ENCODE measurements at regions not wholly inside any gene's neighbourhood (a gene's known extent, or its start where the extent isn't known, plus 50 kb on each side); places are given as distances from the start of the nearest gene placed in this dataset.

DNA sequence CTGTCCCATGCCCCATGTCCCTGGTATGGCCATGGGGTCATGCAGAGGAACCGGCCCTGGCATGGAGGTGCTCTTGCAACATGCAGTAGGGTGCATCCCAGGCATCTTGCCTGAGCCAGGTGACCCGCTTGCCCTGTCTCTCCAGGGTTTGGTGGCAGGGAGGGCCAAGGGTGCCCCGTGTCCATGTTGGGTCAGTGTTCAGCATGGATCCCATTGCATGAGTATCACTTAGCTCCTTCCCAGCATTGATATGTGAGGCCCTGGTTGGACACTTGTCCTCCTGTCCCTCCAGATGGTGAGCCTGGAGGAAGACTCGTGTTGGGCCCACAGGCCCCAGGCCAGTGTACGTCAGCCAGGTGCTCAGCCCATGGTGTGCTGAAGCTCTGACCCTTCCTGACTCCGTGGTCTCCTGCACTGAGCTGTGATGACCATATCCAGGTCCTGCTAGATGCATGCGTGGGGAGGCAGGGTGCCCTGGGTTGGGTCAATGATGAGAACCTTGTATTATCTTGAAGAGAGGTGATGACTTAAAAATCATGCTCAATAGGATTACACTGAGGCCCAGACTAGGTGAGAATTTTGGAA is 205.0 kb downstream of the UBE3A start:
- Histone ChIP-seq H2BK120ac (ENCODE audit: low read depth, low read length) (no peak overlapping the region), H3K4ac (ENCODE audit: low read depth in 1 of 2, low read length in 2 of 2) (no peak overlapping the region), H3K36me3 (ENCODE audit: control insufficient read depth in 1 of 2, insufficient read depth in 2 of 2, low read depth in 1 of 2, low read length in 2 of 2) (no peaks in the 10 kb centered on the region), H3K18ac (ENCODE audit: low read depth in 1 of 2, low read length in 2 of 2) (no peak overlapping the region), H3K9me3 (ENCODE audit: control insufficient read depth, low read length) (no peaks in the 10 kb centered on the region), H3K14ac (ENCODE audit: low read length in 2 of 2) (no peak overlapping the region), H2BK12ac (ENCODE audit: low read length in 2 of 2) (no peak overlapping the region), H3K9ac (ENCODE audit: low read length) (no peak overlapping the region), H2BK15ac (ENCODE audit: low read depth, poor library complexity, severe bottlenecking) (no peak overlapping the region), H3K27ac (ENCODE audit: low read length, poor library complexity, severe bottlenecking) (no peak overlapping the region), H3K4me1 (ENCODE audit: control insufficient read depth, insufficient read depth, low read depth, low read length) (no peaks in the 10 kb centered on the region), H4K8ac (ENCODE audit: low read length) (no peak overlapping the region), H2AK5ac (ENCODE audit: low read length, severe bottlenecking) (no peak overlapping the region), H2AFZ (ENCODE audit: low read depth, low read length) (no peak overlapping the region), H3K23ac (ENCODE audit: low read length in 2 of 2) (no peak overlapping the region), H2BK5ac (ENCODE audit: low read depth, low read length, poor library complexity, severe bottlenecking) (no peak overlapping the region), H3K4me3 (ENCODE audit: insufficient read depth in 1 of 2, low read depth in 1 of 2, low read length in 2 of 2) (no peak overlapping the region), H3K79me1 (replicated peaks; ENCODE audit: low read length, poor library complexity, severe bottlenecking) (no peaks in the 10 kb centered on the region), H3K4me2 (ENCODE audit: low read length, poor library complexity, severe bottlenecking) (no peak overlapping the region), H3K27me3 (ENCODE audit: control insufficient read depth in 1 of 2, insufficient read depth in 1 of 2, low read length in 2 of 2) (no peaks in the 10 kb centered on the region), H4K91ac (ENCODE audit: low read length) (no peak overlapping the region)
- DNase-seq = no peak
- 64% methylated on average over 7 of the region's 7 CpGs for WGBS

- H3K9ac ChIP-seq (ENCODE audit: low read length) = no peak overlapping the region
- no peak overlapping the region for H4K91ac ChIP-seq (ENCODE audit: low read length)
- H3K9me3 ChIP-seq (ENCODE audit: control insufficient read depth, low read length) = no peaks in the 10 kb centered on the region
- no peak overlapping the region for H2AFZ ChIP-seq (ENCODE audit: low read depth, low read length)
- H3K79me1 ChIP-seq (replicated peaks; ENCODE audit: low read length, poor library complexity, severe bottlenecking) = no peaks in the 10 kb centered on the region
- H3K27me3 ChIP-seq (ENCODE audit: control insufficient read depth in 1 of 2, insufficient read depth in 1 of 2, low read length in 2 of 2) = no peaks in the 10 kb centered on the region
- no peak overlapping the region for H4K8ac ChIP-seq (ENCODE audit: low read length)
- H3K4ac ChIP-seq (ENCODE audit: low read depth in 1 of 2, low read length in 2 of 2) = no peak overlapping the region
- H2BK120ac ChIP-seq (ENCODE audit: low read depth, low read length) = no peak overlapping the region
- H3K27ac ChIP-seq (ENCODE audit: low read length, poor library complexity, severe bottlenecking) = no peak overlapping the region
- no peak overlapping the region for H3K4me3 ChIP-seq (ENCODE audit: insufficient read depth in 1 of 2, low read depth in 1 of 2, low read length in 2 of 2)
- no peak overlapping the region for H3K14ac ChIP-seq (ENCODE audit: low read length in 2 of 2)
- no peak overlapping the region for H2BK12ac ChIP-seq (ENCODE audit: low read length in 2 of 2)
- 70% methylated on average over 9 of the region's 9 CpGs for WGBS
- H2BK15ac ChIP-seq (ENCODE audit: low read depth, poor library complexity, severe bottlenecking) = no peak overlapping the region
- H2BK5ac ChIP-seq (ENCODE audit: low read depth, low read length, poor library complexity, severe bottlenecking) = no peak overlapping the region
- no peaks in the 10 kb centered on the region for H3K4me1 ChIP-seq (ENCODE audit: control insufficient read depth, insufficient read depth, low read depth, low read length)
- DNase-seq = no peak
- no peaks in the 10 kb centered on the region for H3K36me3 ChIP-seq (ENCODE audit: control insufficient read depth in 1 of 2, insufficient read depth in 2 of 2, low read depth in 1 of 2, low read length in 2 of 2)
- H3K18ac ChIP-seq (ENCODE audit: low read depth in 1 of 2, low read length in 2 of 2) = no peak overlapping the region
- no peak overlapping the region for H3K4me2 ChIP-seq (ENCODE audit: low read length, poor library complexity, severe bottlenecking)
- H3K23ac ChIP-seq (ENCODE audit: low read length in 2 of 2) = no peak overlapping the region
- H2AK5ac ChIP-seq (ENCODE audit: low read length, severe bottlenecking) = no peak overlapping the region
Observed at GRCh38 chr15:25234831-25235230, 204.0 kb downstream of the UBE3A start.

- H3K4me1 ChIP-seq (ENCODE audit: control insufficient read depth, insufficient read depth, low read depth, low read length) = no peaks in the 10 kb centered on the region
- 37% methylated on average over 5 of the region's 5 CpGs for WGBS
Observed at GRCh38 chr15:25235391-25235790, 203.4 kb downstream of the UBE3A start.

DNA sequence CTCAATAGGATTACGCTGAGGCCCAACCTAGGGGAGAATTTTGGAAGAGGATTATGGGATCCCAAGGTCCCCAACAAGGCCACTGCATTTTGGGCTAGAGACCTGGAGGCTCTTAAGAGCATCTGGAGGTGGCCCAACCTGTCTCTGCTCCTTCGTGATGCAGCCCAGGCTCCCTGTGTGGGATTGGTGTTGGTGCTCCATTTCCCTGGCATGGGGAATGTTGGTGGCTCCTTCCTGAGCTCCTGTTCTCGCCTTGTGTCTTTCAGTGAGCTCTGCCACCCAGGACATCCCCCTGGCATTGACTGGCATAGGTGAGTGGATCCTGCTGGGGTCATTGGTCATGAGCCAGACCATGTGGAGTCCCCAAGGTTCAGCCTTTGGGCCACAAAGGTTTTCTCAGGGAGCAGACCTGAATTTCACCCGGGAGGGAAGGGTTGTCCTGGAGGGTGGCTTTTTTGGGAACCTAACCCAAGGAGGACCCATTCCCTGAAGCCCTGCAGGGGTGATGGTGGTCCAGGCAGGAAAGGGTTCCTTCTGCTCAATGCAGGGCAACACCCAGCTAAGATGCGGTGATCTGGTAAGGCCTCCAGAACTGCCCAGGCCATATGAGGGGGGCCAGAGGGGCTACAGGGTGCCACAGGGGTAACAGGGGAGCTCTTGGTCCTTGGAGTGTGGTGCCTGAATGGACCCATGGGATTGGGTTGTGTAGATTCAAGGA is 202.5 kb downstream of the UBE3A start:
- H4K8ac ChIP-seq (ENCODE audit: low read length) = no peak overlapping the region
- no peak overlapping the region for H2AFZ ChIP-seq (ENCODE audit: low read depth, low read length)
- H2BK12ac ChIP-seq (ENCODE audit: low read length in 2 of 2) = no peak overlapping the region
- H3K79me1 ChIP-seq (replicated peaks; ENCODE audit: low read length, poor library complexity, severe bottlenecking) = no peaks in the 10 kb centered on the region
- H3K4me3 ChIP-seq (ENCODE audit: insufficient read depth in 1 of 2, low read depth in 1 of 2, low read length in 2 of 2) = no peak overlapping the region
- no peak overlapping the region for H2BK15ac ChIP-seq (ENCODE audit: low read depth, poor library complexity, severe bottlenecking)
- H3K23ac ChIP-seq (ENCODE audit: low read length in 2 of 2) = no peak overlapping the region
- no peak overlapping the region for H2BK5ac ChIP-seq (ENCODE audit: low read depth, low read length, poor library complexity, severe bottlenecking)
- H3K4ac ChIP-seq (ENCODE audit: low read depth in 1 of 2, low read length in 2 of 2) = no peak overlapping the region
- no peak overlapping the region for H2BK120ac ChIP-seq (ENCODE audit: low read depth, low read length)
- WGBS = 61% methylated on average over 5 of the region's 5 CpGs
- no peak overlapping the region for H3K27ac ChIP-seq (ENCODE audit: low read length, poor library complexity, severe bottlenecking)
- H3K14ac ChIP-seq (ENCODE audit: low read length in 2 of 2) = no peak overlapping the region
- no peaks in the 10 kb centered on the region for H3K36me3 ChIP-seq (ENCODE audit: control insufficient read depth in 1 of 2, insufficient read depth in 2 of 2, low read depth in 1 of 2, low read length in 2 of 2)
- H2AK5ac ChIP-seq (ENCODE audit: low read length, severe bottlenecking) = no peak overlapping the region
- no peak for DNase-seq
- H3K18ac ChIP-seq (ENCODE audit: low read depth in 1 of 2, low read length in 2 of 2) = no peak overlapping the region
- H3K9me3 ChIP-seq (ENCODE audit: control insufficient read depth, low read length) = no peaks in the 10 kb centered on the region
- H4K91ac ChIP-seq (ENCODE audit: low read length) = no peak overlapping the region
- H3K4me1 ChIP-seq (ENCODE audit: control insufficient read depth, insufficient read depth, low read depth, low read length) = no peaks in the 10 kb centered on the region
- no peak overlapping the region for H3K9ac ChIP-seq (ENCODE audit: low read length)
- no peaks in the 10 kb centered on the region for H3K27me3 ChIP-seq (ENCODE audit: control insufficient read depth in 1 of 2, insufficient read depth in 1 of 2, low read length in 2 of 2)
- no peak overlapping the region for H3K4me2 ChIP-seq (ENCODE audit: low read length, poor library complexity, severe bottlenecking)

More at GRCh38 chr15:25235391-25235790, 203.4 kb downstream of the UBE3A start:
- Histone ChIP-seq H2AK5ac (ENCODE audit: low read length, severe bottlenecking) (no peak overlapping the region), H2BK15ac (ENCODE audit: low read depth, poor library complexity, severe bottlenecking) (no peak overlapping the region), H2BK120ac (ENCODE audit: low read depth, low read length) (no peak overlapping the region), H3K27ac (ENCODE audit: low read length, poor library complexity, severe bottlenecking) (no peak overlapping the region), H3K4ac (ENCODE audit: low read depth in 1 of 2, low read length in 2 of 2) (no peak overlapping the region), H3K36me3 (ENCODE audit: control insufficient read depth in 1 of 2, insufficient read depth in 2 of 2, low read depth in 1 of 2, low read length in 2 of 2) (no peaks in the 10 kb centered on the region), H3K9ac (ENCODE audit: low read length) (no peak overlapping the region), H3K23ac (ENCODE audit: low read length in 2 of 2) (no peak overlapping the region), H3K4me3 (ENCODE audit: insufficient read depth in 1 of 2, low read depth in 1 of 2, low read length in 2 of 2) (no peak overlapping the region), H3K79me1 (replicated peaks; ENCODE audit: low read length, poor library complexity, severe bottlenecking) (no peaks in the 10 kb centered on the region), H2BK5ac (ENCODE audit: low read depth, low read length, poor library complexity, severe bottlenecking) (no peak overlapping the region), H2BK12ac (ENCODE audit: low read length in 2 of 2) (no peak overlapping the region), H3K4me2 (ENCODE audit: low read length, poor library complexity, severe bottlenecking) (no peak overlapping the region), H3K27me3 (ENCODE audit: control insufficient read depth in 1 of 2, insufficient read depth in 1 of 2, low read length in 2 of 2) (no peaks in the 10 kb centered on the region), H3K18ac (ENCODE audit: low read depth in 1 of 2, low read length in 2 of 2) (no peak overlapping the region), H3K9me3 (ENCODE audit: control insufficient read depth, low read length) (no peaks in the 10 kb centered on the region), H4K91ac (ENCODE audit: low read length) (no peak overlapping the region), H4K8ac (ENCODE audit: low read length) (no peak overlapping the region), H2AFZ (ENCODE audit: low read depth, low read length) (no peak overlapping the region), H3K14ac (ENCODE audit: low read length in 2 of 2) (no peak overlapping the region)
- DNase-seq = no peak
